MM.1S (cell line): ENCODE measurements at regions not wholly inside any gene's neighbourhood (a gene's known extent, or its start where the extent isn't known, plus 50 kb on each side); places are given as distances from the start of the nearest gene placed in this dataset.

Experiments
- CTCF ChIP-seq: fragments of 300-600 bp; sonication (generic); IDR thresholded peaks from 2 replicates; pipeline ENCODE4 v1.5.1; 2016; ENCODE audit warnings: antibody characterized with exemption, low read length, mixed read lengths
- EZH2 ChIP-seq: fragments of 300-600 bp; sonication (generic); optimal IDR thresholded peaks from 2 replicates; pipeline ENCODE3; 2017; ENCODE audit warnings: low read depth, mild to moderate bottlenecking, antibody characterized with exemption, low read length, mixed read lengths
- EZH2phosphoT487 ChIP-seq: fragments of 300-600 bp; sonication (generic); IDR thresholded peaks from 2 replicates; pipeline ENCODE4 v1.6.1; 2018; ENCODE audit warnings: antibody characterized with exemption, low read length

GRCh38 chr5:90220554-90220953 lies 189.0 kb downstream of the CETN3 start:
- no peak for TF ChIP-seq CTCF
- TF ChIP-seq EZH2phosphoT487: no peak
- TF ChIP-seq EZH2: no peak
